Ovary (tissue), 3 donors: ENCODE measurements at regions not wholly inside any gene's neighbourhood (a gene's known extent, or its start where the extent isn't known, plus 50 kb on each side); places are given as distances from the start of the nearest gene placed in this dataset.

Experiments
- EP300 ChIP-seq: sonication (generic); formaldehyde crosslinking; IDR thresholded peaks from one replicate; pipeline ENCODE4 v1.6.1; 2017; ENCODE audit warnings: antibody characterized with exemption
- TF ChIP-seq, protein P1 (sequence below), 3 donors: fragments of 450-650 bp in 2 of 3; fragments of 200-600 bp in 1 of 3; IDR thresholded peaks; one replicate each; pipeline versions ENCODE4 v1.5.1 to v1.8.0; 2016 to 2022; ENCODE audit warnings: antibody characterized with exemption in 3 of 3, mild to moderate bottlenecking in 1 of 3
- donor health status: DM: no; HTN: no; CAD: no.

DNA sequence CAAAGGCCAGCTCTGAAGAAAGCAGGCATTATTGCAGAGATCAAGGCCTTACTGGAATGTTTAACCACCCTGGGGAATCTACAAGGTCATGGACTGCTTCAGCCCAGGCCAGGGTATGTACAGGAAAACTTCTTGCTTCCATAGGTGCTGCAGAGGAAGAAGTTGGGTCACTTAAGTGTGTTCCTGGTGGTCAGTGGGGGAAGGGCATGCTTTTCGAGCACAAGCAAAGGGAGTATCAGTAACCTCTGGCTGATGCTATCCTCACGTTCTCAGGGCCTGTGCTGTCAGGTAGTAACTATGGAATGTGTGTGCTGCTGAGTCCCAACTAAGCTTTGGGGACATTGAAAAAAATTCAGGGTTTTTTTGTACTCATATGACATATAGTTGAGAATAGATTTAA, 234.0 kb upstream of the SP4 start:
- TF ChIP-seq, protein P1, sequence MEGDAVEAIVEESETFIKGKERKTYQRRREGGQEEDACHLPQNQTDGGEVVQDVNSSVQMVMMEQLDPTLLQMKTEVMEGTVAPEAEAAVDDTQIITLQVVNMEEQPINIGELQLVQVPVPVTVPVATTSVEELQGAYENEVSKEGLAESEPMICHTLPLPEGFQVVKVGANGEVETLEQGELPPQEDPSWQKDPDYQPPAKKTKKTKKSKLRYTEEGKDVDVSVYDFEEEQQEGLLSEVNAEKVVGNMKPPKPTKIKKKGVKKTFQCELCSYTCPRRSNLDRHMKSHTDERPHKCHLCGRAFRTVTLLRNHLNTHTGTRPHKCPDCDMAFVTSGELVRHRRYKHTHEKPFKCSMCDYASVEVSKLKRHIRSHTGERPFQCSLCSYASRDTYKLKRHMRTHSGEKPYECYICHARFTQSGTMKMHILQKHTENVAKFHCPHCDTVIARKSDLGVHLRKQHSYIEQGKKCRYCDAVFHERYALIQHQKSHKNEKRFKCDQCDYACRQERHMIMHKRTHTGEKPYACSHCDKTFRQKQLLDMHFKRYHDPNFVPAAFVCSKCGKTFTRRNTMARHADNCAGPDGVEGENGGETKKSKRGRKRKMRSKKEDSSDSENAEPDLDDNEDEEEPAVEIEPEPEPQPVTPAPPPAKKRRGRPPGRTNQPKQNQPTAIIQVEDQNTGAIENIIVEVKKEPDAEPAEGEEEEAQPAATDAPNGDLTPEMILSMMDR (IDR thresholded peaks at IDR 0.05): no peak
- TF ChIP-seq EP300: no peak
